Fibroblast of the aortic adventitia (primary cell): ENCODE measurements at regions not wholly inside any gene's neighbourhood (a gene's known extent, or its start where the extent isn't known, plus 50 kb on each side); places are given as distances from the start of the nearest gene placed in this dataset.

Experiments used
- DNase-seq: peaks from one replicate; pipeline ENCODE4 v3.0.0-alpha.2; 2010; ENCODE audit warnings: low read depth
- H3K4me3 ChIP-seq: 2 replicates; pipeline ENCODE4 v1.5.1; 2011; ENCODE audit warnings: low read depth, mild to moderate bottlenecking, control low read depth, low read length, moderate library complexity
- CTCF ChIP-seq: IDR thresholded peaks from 2 replicates; pipeline ENCODE4 v1.5.1; 2011; ENCODE audit warnings: mild to moderate bottlenecking, low read length, control low read depth, inconsistent platforms; ENCODE audit not compliant: insufficient read depth

- DNase-seq, result no peak
- no peak overlapping the region for H3K4me3 ChIP-seq
- no peak for TF ChIP-seq CTCF
Measured at GRCh38 chr15:81425905-81426304, 51.9 kb upstream of the TMC3 start.
